Mucosa of stomach (tissue), 1 donor: ENCODE measurements at regions not wholly inside any gene's neighbourhood (a gene's known extent, or its start where the extent isn't known, plus 50 kb on each side); places are given as distances from the start of the nearest gene placed in this dataset.

Experiments used
- H3K27me3 ChIP-seq: one replicate; pipeline ENCODE4 v1.7.0; 2013; ENCODE audit warnings: mild to moderate bottlenecking, low read length; ENCODE audit not compliant: control insufficient read depth, insufficient read depth
- H3K36me3 ChIP-seq: one replicate; pipeline ENCODE4 v1.7.0; 2013; ENCODE audit warnings: low read length; ENCODE audit not compliant: control insufficient read depth, insufficient read depth
- H3K4me1 ChIP-seq: one replicate; pipeline ENCODE4 v1.7.0; 2013; ENCODE audit warnings: mild to moderate bottlenecking, low read length; ENCODE audit not compliant: control insufficient read depth, insufficient read depth
- H3K4me3 ChIP-seq: one replicate; pipeline ENCODE4 v1.7.0; 2013; ENCODE audit warnings: low read length
- H3K9ac ChIP-seq: one replicate; pipeline ENCODE4 v1.7.0; 2013; ENCODE audit warnings: mild to moderate bottlenecking, low read length, moderate library complexity
- H3K9me3 ChIP-seq: one replicate; pipeline ENCODE4 v1.7.0; 2013; ENCODE audit warnings: mild to moderate bottlenecking, low read length, moderate library complexity; ENCODE audit not compliant: control insufficient read depth
- donor health status: Pancreatic carcinoma.

DNA sequence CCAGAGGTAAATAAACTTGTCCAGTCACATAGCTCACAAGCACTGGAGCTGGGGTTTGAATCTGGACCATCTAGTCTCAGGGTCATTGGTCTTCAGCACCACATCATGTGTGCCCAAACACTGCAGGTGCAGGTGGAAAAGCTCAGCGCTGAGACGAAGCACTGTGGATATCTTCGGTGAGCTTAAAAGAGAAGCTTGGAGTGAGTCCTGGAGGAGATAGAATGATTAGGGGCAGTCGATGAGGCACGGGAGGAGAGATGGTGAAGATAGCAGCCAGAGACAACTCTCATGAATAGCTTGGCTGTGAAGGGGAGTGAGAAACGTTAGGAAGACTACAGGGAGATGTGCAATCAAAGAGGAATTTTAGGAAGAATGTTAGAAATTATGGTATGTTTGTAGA lies 389.3 kb downstream of the FGF9 start:
- H3K4me1 ChIP-seq, result no peaks in the 10 kb centered on the region
- H3K9ac ChIP-seq, result no peak overlapping the region
- no peaks in the 10 kb centered on the region for H3K27me3 ChIP-seq
- no peak overlapping the region for H3K4me3 ChIP-seq
- H3K9me3 ChIP-seq, result no peaks in the 10 kb centered on the region
- no peaks in the 10 kb centered on the region for H3K36me3 ChIP-seq

DNA sequence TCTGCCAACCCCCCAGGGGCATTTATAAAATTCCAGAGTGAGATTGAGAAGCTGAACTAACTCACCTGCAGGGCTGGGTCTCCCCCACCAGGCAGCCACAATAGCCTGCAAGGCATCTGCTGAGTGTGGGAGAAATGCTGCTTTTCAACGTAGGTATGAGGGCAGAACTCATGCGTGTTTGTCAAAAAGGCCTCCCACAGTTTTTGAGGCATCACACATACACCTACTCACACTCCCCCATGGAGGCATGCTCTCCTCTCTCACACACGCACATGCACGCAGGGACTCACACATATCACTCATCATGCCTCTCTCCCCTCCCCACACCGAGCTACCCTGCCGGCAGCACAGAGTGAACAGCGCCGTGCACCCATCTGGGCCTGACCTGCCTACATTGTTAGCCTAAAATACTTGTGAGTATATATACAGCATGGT lies 390.5 kb downstream of the FGF9 start:
- no peaks in the 10 kb centered on the region for H3K4me1 ChIP-seq
- H3K9me3 ChIP-seq, result no peaks in the 10 kb centered on the region

DNA sequence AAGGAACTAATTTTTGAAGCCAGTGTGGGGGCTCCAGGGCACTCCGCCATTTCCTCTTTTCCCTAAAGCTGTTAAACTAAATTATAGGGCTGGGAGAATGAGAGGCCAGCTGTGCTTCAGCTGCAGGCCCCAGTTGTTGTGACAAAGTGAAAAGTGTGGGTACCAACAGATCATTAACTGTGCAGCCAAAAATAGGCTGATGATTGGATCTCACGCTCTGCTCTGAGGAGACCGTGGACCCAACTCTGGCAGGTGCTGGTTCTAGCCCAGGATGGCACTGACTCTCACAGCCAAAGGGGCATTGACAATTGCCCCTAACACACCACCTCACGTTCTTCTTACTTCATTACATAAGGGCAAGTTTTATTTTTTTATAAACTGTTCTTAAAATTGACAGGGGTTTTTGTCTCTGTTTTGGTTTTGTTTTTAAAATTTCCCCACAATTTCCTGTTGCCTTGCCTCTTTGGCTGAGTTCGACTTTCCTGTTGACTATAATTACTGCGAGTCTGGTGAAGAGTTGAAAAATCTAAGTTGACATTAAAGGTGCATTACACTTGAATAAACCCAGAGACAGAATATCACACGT lies 391.0 kb downstream of the FGF9 start:
- Histone ChIP-seq H3K9ac (no peak overlapping the region), H3K36me3 (no peaks in the 10 kb centered on the region), H3K4me3 (no peak overlapping the region), H3K9me3 (no peaks in the 10 kb centered on the region), H3K4me1 (no peaks in the 10 kb centered on the region), H3K27me3 (no peaks in the 10 kb centered on the region)

More for the DNA sequence above, 390.5 kb downstream of the FGF9 start:
- Histone ChIP-seq H3K9ac (no peak overlapping the region), H3K27me3 (no peaks in the 10 kb centered on the region), H3K36me3 (no peaks in the 10 kb centered on the region), H3K4me3 (no peak overlapping the region)

DNA sequence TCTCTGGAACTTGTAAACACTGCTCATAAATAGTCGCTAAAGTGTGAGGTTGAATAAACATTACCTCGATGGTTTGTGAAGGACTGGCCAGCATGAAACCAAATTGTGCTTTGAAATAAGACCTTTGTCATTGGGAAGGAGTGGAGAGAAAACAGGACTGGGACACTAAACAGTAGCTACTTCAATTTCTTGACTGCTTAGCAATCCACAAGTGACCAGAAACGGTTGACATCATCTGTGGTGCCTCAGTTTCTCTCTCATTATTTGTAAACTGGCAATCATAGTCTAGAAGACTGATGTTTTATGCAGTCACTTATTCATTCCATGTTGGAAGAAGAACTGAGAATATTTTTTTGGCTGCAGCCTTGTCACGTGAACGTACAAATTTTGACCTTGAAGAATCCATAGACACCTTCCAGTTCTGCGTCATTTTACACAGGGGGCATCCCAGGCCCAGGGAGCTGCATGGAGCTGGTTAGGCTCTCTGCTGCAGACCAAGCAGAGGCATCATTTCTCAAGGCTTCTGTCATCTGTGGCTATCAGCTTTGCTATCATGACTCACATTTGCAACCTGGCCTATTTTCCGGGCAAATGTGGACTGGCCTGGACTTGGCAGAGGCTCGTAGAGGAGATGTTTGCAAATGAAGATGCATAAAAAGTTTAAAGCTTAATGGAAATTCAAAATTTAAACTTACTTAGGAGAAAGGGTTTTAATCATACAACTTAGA lies 391.8 kb downstream of the FGF9 start:
- H3K4me1 ChIP-seq, result no peaks in the 10 kb centered on the region
- no peaks in the 10 kb centered on the region for H3K9me3 ChIP-seq
- no peak overlapping the region for H3K9ac ChIP-seq
- H3K27me3 ChIP-seq, result no peaks in the 10 kb centered on the region
- H3K36me3 ChIP-seq, result no peaks in the 10 kb centered on the region
- no peak overlapping the region for H3K4me3 ChIP-seq

DNA sequence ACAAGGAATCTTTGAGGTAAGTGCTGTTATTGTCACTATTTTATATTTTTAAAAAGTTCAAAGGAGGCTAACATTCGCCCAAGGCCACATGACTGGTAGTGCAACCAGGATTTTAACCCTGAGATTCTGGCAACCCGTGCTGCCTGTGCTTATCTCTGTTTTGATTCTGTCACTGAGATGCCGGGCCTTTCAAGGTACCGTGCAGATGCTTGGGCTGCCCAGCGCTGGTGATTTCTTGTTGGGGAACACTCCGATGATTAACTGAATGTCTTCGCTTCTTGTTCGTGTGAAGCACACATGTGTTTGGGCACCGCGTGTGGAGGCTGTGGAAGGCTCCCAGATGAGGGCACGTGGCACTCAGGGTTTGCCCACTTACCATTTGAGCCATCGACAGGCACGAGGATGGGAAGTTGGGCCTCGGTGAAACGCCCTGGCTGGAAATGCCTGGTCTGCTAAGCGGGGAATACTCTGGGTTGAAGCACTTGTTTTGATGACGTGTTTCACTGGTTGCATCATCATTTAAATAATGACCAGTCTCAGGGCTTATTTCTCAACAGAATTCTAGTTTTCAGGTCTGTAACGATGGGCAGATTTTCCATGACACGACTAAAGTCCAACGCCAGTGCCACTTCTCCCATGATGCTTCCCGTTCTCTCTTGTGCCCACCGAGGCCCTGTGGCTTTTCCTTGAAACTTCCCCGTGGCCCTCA lies 392.7 kb downstream of the FGF9 start:
- H3K36me3 ChIP-seq, result no peaks in the 10 kb centered on the region

DNA sequence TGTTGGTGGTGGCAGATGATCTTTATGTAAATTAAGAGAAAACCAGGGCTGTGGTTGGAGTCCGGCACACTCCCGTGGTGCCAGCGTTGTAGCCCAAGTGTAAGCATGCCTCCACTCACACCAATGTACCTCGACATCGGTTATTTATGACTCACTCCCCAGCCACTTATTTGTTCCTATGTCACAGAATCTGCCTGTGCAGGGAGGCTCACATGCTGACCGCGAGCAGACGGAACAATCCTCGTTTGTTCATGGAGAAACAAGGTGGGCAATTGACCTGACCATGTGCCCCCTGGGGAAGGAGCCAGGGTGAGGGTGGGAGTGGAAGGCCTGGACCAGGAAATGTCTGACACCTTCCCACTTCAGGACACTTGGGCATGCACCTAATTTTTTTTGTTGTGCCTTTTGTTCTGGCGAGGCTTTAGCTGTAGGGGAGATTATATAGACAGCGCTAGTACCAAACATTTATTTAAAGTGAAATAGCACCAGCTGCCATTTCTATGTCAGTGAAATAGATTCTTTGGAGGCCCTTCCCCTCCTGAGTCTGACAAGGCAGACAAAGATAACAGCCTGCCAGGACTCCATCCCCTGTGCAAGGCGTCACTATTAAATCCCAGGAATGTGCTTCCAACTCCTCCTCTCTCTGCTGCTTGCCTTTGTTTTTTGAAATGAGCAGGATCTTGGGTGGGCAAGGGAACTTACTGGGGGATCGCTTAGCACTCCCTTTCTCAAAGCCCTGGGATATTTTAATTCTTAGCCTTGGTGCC lies 394.2 kb downstream of the FGF9 start:
- H3K4me1 ChIP-seq, result no peaks in the 10 kb centered on the region
- no peak overlapping the region for H3K9ac ChIP-seq
- H3K36me3 ChIP-seq, result no peaks in the 10 kb centered on the region
- no peak overlapping the region for H3K4me3 ChIP-seq
- H3K9me3 ChIP-seq, result no peaks in the 10 kb centered on the region
- H3K27me3 ChIP-seq, result no peaks in the 10 kb centered on the region

More for the DNA sequence above, 392.7 kb downstream of the FGF9 start:
- Histone ChIP-seq H3K4me3 (no peak overlapping the region), H3K27me3 (no peaks in the 10 kb centered on the region), H3K9ac (no peak overlapping the region), H3K4me1 (no peaks in the 10 kb centered on the region), H3K9me3 (no peaks in the 10 kb centered on the region)

DNA sequence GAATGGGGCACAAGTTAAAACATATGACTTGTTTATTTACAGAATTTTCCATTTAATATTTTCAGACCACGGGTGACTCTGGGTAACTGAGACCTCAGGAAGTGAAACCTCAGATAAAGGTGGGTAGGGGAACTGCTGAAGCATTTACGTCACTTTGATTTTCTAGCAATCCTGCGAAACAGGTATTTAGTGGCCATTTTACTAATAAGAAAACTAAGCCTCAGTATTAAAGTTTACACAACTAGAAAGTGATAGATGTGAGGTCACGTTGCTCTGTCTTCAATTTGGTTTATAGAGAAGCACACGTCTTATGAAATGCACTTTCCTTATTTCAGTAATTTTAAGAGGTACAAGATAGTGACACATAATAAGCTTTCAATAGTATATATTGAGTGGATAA lies 402.8 kb downstream of the FGF9 start:
- Histone ChIP-seq H3K9me3 (no peaks in the 10 kb centered on the region), H3K4me1 (no peaks in the 10 kb centered on the region)

DNA sequence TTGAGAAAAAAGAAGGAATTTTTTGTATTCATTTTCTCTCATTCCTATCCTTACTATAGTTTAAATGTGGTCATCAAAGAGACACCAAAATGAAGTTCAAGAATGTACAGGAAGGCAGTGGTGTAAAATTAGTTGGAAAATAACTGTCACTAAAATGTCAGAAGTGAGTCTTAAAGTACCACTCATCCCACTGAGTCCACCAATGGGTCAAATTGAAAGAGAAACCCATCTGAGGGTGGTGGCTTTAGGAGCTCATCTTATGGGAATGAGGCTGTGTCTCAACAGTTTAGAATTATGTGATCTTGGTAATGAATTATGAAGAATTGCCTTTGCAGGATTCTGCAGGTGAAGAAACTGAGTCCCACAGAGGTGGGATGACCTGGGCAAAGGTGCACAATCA lies 403.5 kb downstream of the FGF9 start:
- Histone ChIP-seq H3K4me1 (no peaks in the 10 kb centered on the region), H3K36me3 (no peaks in the 10 kb centered on the region), H3K9me3 (no peaks in the 10 kb centered on the region), H3K4me3 (no peak overlapping the region), H3K9ac (no peak overlapping the region), H3K27me3 (no peaks in the 10 kb centered on the region)

More for the DNA sequence above, 402.8 kb downstream of the FGF9 start:
- no peak overlapping the region for H3K4me3 ChIP-seq
- H3K9ac ChIP-seq, result no peak overlapping the region
- no peaks in the 10 kb centered on the region for H3K27me3 ChIP-seq
- H3K36me3 ChIP-seq, result no peaks in the 10 kb centered on the region

DNA sequence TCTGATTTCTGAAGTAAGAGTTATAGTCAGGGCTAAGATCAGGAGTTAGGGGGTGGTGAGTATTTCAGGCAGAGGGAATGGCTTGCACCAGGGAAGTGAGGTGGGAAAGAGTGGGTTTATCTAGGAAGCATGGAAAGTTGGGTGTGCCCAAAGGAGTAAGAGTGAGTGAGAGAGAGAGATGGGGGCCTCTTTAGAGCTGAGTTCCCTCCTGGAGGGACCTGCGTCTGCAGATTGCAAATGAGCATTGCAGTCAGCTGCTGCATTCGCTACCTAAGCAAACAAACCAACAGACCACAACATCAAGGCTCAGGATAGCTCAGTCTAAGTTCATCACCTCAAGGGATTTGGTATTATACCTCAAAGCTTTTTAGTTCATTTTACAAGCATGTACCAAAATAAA lies 405.8 kb downstream of the FGF9 start:
- no peaks in the 10 kb centered on the region for H3K36me3 ChIP-seq
- no peak overlapping the region for H3K4me3 ChIP-seq
- no peak overlapping the region for H3K9ac ChIP-seq
- no peaks in the 10 kb centered on the region for H3K4me1 ChIP-seq
- H3K27me3 ChIP-seq, result no peaks in the 10 kb centered on the region
- H3K9me3 ChIP-seq, result no peaks in the 10 kb centered on the region

DNA sequence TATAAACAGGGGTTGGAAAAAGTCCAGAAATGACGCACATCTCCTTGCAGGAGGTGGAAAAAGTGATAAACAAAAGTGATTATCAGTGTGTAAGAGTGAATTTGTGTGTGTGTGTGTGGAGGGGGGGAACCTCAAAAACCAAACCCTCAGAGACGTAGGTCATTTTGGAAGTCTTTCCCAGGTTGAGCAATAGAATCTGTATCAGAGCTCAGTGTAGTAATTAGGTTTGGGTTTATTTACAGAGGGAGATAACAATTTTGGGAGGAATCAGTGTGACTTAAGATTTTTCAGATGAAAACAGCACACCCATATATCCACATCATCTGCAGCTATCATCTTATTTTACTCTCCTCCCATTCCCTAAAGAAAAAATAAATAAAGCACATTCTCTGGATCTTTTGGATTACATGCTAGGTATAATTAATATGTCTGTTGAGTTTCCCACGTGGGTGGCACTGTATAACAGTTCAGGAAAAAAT lies 406.4 kb downstream of the FGF9 start:
- no peak overlapping the region for H3K4me3 ChIP-seq
- no peaks in the 10 kb centered on the region for H3K27me3 ChIP-seq
- no peaks in the 10 kb centered on the region for H3K4me1 ChIP-seq
- no peaks in the 10 kb centered on the region for H3K36me3 ChIP-seq
- H3K9me3 ChIP-seq, result no peaks in the 10 kb centered on the region
- no peak overlapping the region for H3K9ac ChIP-seq

DNA sequence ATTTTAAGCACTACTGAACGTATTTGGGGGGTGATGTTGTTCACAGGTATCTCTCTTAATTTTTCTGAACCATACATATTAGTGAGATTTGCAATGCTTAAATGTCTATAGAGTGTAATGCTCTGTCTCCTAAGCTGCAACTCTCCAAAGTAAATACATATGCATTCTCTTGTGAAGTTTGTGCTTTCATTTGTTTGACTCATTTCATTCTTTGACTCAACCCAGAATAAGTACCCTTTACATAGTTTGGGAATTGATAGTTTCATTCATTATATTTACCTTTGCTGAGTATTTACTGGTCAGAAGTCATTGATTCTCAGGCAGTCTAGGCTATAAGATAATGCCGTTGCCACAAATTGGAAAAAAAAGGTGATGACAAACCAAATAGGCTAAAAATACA lies 406.9 kb downstream of the FGF9 start:
- Histone ChIP-seq H3K4me3 (no peak overlapping the region), H3K9me3 (no peaks in the 10 kb centered on the region), H3K36me3 (no peaks in the 10 kb centered on the region), H3K4me1 (no peaks in the 10 kb centered on the region), H3K9ac (no peak overlapping the region), H3K27me3 (no peaks in the 10 kb centered on the region)

DNA sequence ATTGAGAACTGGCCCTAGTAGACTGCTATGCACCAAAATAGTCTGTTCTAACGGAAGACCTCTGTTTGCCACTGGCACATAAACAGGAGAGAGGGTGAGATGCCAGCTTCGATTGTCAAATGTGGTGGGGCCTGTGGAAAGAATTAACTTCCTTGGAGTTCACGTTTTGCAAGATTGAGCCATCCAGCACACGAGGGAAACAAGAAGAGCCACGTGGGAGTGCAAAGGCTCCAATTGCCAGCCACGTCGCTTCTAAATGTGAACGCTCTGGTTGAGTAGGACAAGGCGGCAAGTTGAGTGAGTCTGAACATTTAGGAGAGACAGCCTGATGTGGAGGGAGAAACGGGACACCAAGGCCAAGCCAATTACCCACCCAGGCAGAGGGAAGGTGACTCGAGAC lies 409.1 kb downstream of the FGF9 start:
- H3K36me3 ChIP-seq, result no peaks in the 10 kb centered on the region
- no peaks in the 10 kb centered on the region for H3K4me1 ChIP-seq
- no peaks in the 10 kb centered on the region for H3K27me3 ChIP-seq
- no peaks in the 10 kb centered on the region for H3K9me3 ChIP-seq
- H3K9ac ChIP-seq, result no peak overlapping the region
- no peak overlapping the region for H3K4me3 ChIP-seq
